Brain microvascular endothelial cell (primary cell): ENCODE measurements at regions not wholly inside any gene's neighbourhood (a gene's known extent, or its start where the extent isn't known, plus 50 kb on each side); places are given as distances from the start of the nearest gene placed in this dataset.

Source experiments
- DNase-seq: peaks from one replicate; pipeline ENCODE4 v3.0.0-alpha.2; 2020
- H3K27ac ChIP-seq: fragments of 250-450 bp; sonication (Bioruptor Pico); 2 replicates; pipeline ENCODE4 v1.5.1; 2020; ENCODE audit warnings: mild to moderate bottlenecking, moderate library complexity
- H3K27me3 ChIP-seq: fragments of 250-450 bp; sonication (Bioruptor Pico); replicated peaks from 2 replicates; pipeline ENCODE4 v1.5.1; 2020; ENCODE audit warnings: mild to moderate bottlenecking
- H3K36me3 ChIP-seq: fragments of 250-450 bp; sonication (Bioruptor Pico); replicated peaks from 2 replicates; pipeline ENCODE4 v1.5.1; 2020; ENCODE audit warnings: mild to moderate bottlenecking
- H3K4me3 ChIP-seq: 2 replicates; pipeline ENCODE4 v1.5.1; 2011; ENCODE audit warnings: low read depth, mild to moderate bottlenecking, control low read depth, low read length, moderate library complexity
- CTCF ChIP-seq: IDR thresholded peaks from 2 replicates; pipeline ENCODE4 v1.5.1; 2011; ENCODE audit warnings: low read depth, mild to moderate bottlenecking, moderate library complexity, low read length, control low read depth, inconsistent platforms; ENCODE audit errors: missing control alignments
- in situ Hi-C: cut with HindIII; loops from 2 replicates; pipeline ENCODE4 v1.10.0; 2017; ENCODE audit warnings: low sequenced_read_pairs, low pct_ligation_motif_present

DNA sequence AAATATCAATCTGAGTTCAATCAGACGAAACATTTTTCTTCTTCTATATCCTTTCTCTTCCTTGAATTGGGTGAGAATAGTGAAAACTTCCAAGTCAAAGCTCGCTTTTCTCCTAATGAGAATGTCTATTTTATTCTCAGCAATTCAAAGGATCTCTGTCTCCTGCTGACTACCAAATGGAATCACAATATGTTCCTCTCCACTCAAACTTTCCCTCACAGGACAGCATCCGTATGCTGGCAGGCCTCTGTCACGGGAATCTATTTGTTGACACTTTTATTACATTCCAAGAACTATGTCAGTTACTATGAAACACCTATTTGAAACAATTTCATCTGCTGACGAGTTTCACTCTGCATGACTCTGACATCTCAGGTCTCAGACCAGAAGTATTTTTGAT lies 1196.6 kb downstream of the CDH11 start:
- Histone ChIP-seq H3K4me3 (no peak overlapping the region), H3K27me3 (no peaks in the 10 kb centered on the region), H3K36me3 (no peaks in the 10 kb centered on the region), H3K27ac (no peak overlapping the region)
- in situ Hi-C loops: no loop called here
- no peak for TF ChIP-seq CTCF
- no peak for DNase-seq

DNA sequence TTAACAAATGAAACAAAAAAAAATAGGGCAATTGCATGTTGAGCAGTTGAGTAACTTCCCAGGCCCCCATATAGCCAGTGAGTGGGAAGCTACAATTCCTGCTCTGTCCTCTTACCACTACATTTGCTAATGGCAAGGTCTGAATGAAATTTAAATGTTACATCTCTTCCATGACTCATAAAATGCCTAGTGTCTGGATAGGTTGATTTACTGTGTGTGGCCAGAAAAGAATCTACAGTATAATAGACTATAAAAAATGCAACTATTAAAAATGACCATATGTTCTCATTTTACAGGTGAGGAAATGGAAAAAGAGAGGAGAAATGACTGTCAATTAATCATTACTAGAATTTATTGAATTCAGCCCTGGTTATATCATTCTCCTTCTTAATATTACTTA lies 1199.3 kb downstream of the CDH11 start:
- Histone ChIP-seq H3K4me3 (no peak overlapping the region), H3K27me3 (no peaks in the 10 kb centered on the region), H3K36me3 (no peaks in the 10 kb centered on the region), H3K27ac (no peak overlapping the region)
- TF ChIP-seq CTCF: no peak
- no peak for DNase-seq
- in situ Hi-C loops: no loop called here

DNA sequence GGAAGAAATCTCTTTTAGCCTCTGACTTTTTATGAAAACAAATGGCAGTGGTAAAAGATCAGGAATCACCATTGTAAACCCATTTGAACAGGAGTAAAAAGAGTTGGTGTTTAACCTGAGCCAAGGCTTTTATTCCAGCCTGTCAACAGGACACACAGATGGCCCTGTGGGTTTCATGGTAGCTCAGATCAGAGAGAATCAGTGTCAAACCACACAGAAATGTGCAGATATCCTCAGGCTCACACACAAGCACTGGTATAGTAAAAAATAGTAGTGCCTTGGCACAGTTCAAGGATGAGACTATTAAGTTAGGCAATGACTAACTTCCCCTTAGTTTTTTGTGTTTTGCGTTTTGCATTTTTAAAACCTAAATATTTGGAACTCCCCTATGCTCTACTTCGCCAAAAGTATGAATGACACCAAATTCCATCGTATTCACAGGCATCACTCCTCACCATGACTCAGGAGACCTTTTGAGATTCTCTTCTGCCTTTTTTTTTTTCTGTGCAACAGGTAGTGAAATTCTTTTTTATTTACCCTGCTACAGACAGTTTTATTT lies 1200.0 kb downstream of the CDH11 start:
- no peaks in the 10 kb centered on the region for H3K27me3 ChIP-seq
- H3K36me3 ChIP-seq: no peaks in the 10 kb centered on the region
- no peak for TF ChIP-seq CTCF
- H3K27ac ChIP-seq: no peak overlapping the region
- no peak for DNase-seq
- no peak overlapping the region for H3K4me3 ChIP-seq
- in situ Hi-C loops: no loop called here

DNA sequence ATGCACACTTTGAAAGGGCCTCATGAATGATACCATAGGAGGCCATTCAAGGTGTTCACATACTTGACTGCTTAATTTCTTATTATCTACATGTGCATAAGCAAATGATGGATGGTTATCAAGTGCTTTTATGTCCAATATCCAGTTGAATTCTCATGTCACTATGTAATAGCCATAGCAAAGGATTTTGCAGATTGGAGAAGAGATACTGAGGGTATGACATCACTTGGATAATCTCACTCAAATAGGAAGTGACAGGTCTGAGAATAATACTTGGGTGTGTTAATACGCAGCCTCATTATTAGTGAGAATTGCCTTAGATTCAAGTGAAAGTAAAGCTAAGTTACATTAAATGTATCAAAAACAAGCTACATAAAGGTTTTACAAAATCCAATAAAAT lies 1208.6 kb downstream of the CDH11 start:
- DNase-seq: no peak
- in situ Hi-C loops: no loop called here

GRCh38 chr16:63907251-63907650 lies 1214.6 kb downstream of the CDH11 start:
- DNase-seq: no peak
- Histone ChIP-seq H3K27me3 (no peaks in the 10 kb centered on the region), H3K36me3 (no peaks in the 10 kb centered on the region), H3K27ac (no peak overlapping the region), H3K4me3 (no peak overlapping the region)
- in situ Hi-C loops: no loop called here
- no peak for TF ChIP-seq CTCF

More for the DNA sequence above, 1208.6 kb downstream of the CDH11 start:
- Histone ChIP-seq H3K27ac (no peak overlapping the region), H3K27me3 (no peaks in the 10 kb centered on the region), H3K36me3 (no peaks in the 10 kb centered on the region), H3K4me3 (no peak overlapping the region)
- no peak for TF ChIP-seq CTCF

DNA sequence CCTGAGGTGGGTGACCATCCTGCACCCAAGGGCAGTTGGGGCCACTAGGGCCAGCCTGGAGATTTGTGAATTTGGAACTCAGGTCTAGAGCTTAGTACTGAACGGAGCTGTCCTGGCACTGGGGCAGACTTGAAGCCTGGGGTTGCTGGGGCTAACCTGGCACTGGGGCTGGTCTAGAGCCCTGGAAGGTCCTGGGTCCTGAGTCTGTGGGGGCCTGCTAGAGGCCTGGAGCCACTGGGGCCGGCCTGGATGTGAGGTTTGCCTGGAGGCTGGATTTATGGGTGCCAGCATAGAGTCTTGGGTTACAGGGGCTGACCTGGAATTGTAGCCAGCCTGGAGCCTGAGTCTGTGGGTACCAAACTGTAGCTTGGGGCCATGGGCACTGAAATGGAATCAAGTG lies 1216.9 kb downstream of the CDH11 start:
- H3K4me3 ChIP-seq: no peak overlapping the region
- no peak overlapping the region for H3K27ac ChIP-seq
- H3K36me3 ChIP-seq: no peaks in the 10 kb centered on the region
- DNase-seq: no peak
- in situ Hi-C loops: no loop called here
- no peak for TF ChIP-seq CTCF
- no peaks in the 10 kb centered on the region for H3K27me3 ChIP-seq
